GM10248 (cell line): ENCODE measurements at regions not wholly inside any gene's neighbourhood (a gene's known extent, or its start where the extent isn't known, plus 50 kb on each side); places are given as distances from the start of the nearest gene placed in this dataset.

Experiments used
- CTCF ChIA-PET: fragments of 300-600 bp; sonication (Branson Sonifier 250); formaldehyde crosslinking; extraction: SDS; loops from one replicate; lab custom pipeline; 2021; ENCODE audit warnings: antibody characterized with exemption; lab: Yijun Ruan, JAX
- POLR2A ChIA-PET: fragments of 350-650 bp; sonication (Branson Sonifier 250); formaldehyde crosslinking; extraction: SDS; loops from one replicate; lab custom pipeline; 2020; ENCODE audit warnings: antibody characterized with exemption; lab: Yijun Ruan, JAX
- DNase-seq: peaks from one replicate; pipeline ENCODE4 v3.0.0; 2012; ENCODE audit errors: extremely low spot score
- TF ChIP-seq, protein P1 (sequence below): IDR thresholded peaks from 2 replicates; pipeline ENCODE4 v1.5.1; 2012; ENCODE audit warnings: mild to moderate bottlenecking, low read depth; ENCODE audit errors: extremely low read depth, missing control alignments, control extremely low read depth

DNA sequence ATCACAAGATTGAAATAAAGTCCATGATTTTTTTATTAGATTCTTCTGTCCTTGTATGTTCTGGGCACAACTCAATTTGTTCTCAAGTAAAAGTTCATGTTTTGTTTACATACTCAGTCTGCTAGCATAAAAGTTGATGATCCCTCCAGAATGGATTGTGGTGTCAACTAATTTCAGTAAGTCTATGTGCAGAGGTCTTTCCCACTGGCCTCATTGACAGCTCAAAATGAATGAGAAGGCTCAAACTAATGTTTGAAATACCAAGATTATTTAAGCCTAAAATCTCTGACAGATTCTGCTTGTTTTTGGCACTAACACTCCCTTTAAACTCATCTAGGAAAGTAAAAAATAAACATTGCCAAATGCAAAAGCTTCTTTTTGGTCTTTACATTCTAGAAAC lies 561.2 kb upstream of the CNTNAP5 start:
- ChIA-PET POLR2A (no interaction called here), CTCF (no interaction called here)
- TF ChIP-seq, protein P1, sequence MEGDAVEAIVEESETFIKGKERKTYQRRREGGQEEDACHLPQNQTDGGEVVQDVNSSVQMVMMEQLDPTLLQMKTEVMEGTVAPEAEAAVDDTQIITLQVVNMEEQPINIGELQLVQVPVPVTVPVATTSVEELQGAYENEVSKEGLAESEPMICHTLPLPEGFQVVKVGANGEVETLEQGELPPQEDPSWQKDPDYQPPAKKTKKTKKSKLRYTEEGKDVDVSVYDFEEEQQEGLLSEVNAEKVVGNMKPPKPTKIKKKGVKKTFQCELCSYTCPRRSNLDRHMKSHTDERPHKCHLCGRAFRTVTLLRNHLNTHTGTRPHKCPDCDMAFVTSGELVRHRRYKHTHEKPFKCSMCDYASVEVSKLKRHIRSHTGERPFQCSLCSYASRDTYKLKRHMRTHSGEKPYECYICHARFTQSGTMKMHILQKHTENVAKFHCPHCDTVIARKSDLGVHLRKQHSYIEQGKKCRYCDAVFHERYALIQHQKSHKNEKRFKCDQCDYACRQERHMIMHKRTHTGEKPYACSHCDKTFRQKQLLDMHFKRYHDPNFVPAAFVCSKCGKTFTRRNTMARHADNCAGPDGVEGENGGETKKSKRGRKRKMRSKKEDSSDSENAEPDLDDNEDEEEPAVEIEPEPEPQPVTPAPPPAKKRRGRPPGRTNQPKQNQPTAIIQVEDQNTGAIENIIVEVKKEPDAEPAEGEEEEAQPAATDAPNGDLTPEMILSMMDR = no peak
- DNase-seq = no peak

DNA sequence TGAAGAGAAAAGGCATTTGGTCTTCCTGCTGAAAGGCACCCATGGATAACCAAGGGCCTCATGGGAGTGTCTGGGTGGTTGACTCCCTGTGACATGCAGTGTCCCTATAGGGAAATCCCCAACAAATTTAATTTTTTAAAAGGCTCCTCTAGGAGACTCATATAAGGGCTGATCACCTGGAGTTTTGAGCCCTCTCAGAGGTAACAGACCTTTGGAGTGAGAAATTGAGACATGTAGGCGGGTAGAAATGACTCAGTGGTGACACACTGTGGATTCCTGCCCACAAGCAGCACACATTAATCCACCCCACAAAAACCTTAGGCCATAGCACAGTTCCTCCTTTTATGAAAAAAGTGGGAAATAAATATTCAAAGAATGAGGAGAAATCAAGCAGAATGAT lies 557.0 kb upstream of the CNTNAP5 start:
- DNase-seq = no peak
- ChIA-PET CTCF (no interaction called here), POLR2A (no interaction called here)
- TF ChIP-seq, protein P1 = no peak

DNA sequence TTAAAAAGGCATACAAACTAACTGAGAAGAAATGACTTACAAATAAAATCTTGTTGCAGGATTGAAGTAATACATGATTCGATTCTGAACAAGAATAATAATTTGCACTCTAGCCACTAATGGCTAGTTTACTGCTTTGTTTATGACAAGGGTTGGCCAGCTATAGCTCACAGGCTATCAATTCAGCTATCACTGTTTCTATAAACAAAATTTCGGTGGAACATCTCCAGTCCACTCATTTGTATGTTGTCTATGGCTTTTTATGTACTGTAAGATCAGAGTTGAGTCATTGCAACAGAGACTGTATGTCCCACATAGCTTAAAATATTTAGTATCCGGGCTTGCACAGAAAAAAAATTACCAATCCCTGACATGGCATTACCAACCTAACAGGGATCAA lies 543.7 kb upstream of the CNTNAP5 start:
- POLR2A ChIA-PET = no interaction called here
- CTCF ChIA-PET = interaction anchor here (1.3 to 1.5 kb wide), 2 partner anchors 12 to 61 kb away, joined by 3 read pairs; no protein-coding TSS in a partner anchor
- TF ChIP-seq, protein P1 = no peak

DNA sequence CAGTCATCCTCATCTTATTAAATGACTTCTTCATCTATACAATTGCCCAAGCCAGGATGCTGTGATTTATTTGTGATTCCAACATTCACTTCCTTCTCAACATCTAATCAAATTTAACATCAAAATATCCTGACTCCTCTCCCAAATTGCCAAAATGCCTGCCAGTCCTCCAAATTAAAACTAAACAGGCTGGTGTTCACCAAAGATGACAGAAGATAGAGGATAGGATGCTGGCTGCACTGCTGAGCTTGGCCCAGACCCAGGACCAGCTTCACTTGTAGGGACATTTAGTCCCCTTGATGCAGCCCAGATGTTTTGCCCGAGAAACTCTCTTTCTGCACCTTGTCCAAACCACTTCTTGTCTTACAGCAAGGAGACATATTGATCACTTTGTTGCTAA lies 540.0 kb upstream of the CNTNAP5 start:
- TF ChIP-seq, protein P1 = no peak
- CTCF ChIA-PET = no interaction called here
- DNase-seq = no peak
- POLR2A ChIA-PET = no interaction called here

More for the DNA sequence above, 543.7 kb upstream of the CNTNAP5 start:
- DNase-seq = no peak

DNA sequence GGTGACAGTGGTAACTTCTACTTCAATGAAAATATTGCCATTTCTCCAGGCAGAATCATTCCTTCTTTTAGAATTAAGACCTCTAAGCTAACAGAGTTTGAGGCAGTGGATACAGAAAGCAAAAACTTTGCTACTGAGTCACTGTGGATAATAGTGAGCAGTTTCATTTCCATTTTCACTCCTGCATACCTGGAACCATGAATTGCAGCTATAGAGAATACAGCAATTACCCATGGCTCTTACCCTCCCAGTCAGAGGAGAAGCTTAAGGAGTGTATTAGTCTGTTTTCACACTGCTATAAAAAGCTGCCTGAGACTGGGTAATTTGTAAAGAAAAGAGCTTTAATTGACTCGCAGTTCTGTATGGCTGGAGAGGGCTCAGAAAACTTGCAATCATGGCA lies 531.4 kb upstream of the CNTNAP5 start:
- POLR2A ChIA-PET = no interaction called here
- TF ChIP-seq, protein P1 = no peak
- DNase-seq = no peak
- CTCF ChIA-PET = no interaction called here

DNA sequence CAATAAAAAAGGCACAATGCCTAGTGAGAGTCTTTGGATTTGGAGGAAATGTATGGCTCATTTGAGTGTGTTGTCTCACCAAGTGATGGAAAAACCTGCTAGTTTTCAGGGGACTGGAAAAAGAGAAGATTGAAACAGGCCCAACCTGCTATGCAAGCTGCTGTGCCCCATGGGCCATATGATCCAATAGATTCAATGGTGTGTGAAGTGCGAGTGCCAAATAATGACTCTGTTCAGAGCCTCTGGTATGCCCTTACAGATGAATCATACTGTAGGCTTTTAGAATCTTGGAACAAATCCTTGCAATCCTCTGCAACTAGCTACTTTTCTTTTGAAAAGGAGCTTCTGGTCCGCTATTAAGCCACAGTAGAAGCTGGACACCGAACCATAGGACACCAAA lies 529.8 kb upstream of the CNTNAP5 start:
- TF ChIP-seq, protein P1 = no peak
- no peak for DNase-seq
- ChIA-PET CTCF (no interaction called here), POLR2A (no interaction called here)

DNA sequence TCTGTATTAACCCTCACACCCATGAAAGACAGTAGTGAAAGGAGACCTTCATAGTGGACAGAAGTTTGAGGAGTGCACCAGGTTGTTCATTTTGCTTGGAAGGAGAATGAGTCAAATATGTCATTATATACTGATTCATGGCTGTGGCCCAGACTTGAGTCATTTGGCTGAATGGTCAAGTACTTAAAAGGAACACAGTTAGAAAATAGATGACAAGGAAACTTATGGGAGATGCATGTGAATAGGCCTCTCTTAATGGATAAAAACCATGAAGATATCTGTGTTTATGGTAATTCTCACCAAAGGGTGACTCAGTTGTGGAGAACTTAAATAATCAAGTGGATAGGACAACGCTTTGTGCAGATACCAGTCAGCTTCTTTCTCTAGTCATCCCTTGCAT lies 524.7 kb upstream of the CNTNAP5 start:
- POLR2A ChIA-PET = no interaction called here

More for the DNA sequence above, 524.7 kb upstream of the CNTNAP5 start:
- TF ChIP-seq, protein P1 = no peak
- CTCF ChIA-PET = no interaction called here
- no peak for DNase-seq
